CMK (cell line): ENCODE measurements at regions not wholly inside any gene's neighbourhood (a gene's known extent, or its start where the extent isn't known, plus 50 kb on each side); places are given as distances from the start of the nearest gene placed in this dataset.

Experiments
- DNase-seq: peaks from one replicate; pipeline ENCODE4 v3.0.0-alpha.2; 2010; ENCODE audit warnings: low read depth

DNA sequence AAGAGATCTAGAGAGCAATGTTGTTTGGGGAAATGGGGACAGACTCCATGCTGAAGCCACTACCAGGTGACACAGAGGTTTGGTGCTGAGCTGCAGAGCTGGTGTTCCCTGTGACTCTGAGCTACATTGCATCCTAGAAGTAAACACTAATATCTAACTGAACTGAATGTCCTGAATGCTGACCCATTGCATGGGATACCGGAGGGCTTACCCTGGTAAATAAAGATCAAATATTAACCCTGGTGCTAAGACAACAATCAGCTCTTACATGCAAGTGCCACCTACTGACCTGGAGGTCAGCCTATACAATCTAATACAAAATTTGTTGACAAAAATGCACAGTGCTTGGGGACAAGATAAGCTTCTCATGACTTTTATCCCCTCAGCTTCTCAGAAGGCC lies 851.3 kb upstream of the KCND2 start:
- no peak for DNase-seq

DNA sequence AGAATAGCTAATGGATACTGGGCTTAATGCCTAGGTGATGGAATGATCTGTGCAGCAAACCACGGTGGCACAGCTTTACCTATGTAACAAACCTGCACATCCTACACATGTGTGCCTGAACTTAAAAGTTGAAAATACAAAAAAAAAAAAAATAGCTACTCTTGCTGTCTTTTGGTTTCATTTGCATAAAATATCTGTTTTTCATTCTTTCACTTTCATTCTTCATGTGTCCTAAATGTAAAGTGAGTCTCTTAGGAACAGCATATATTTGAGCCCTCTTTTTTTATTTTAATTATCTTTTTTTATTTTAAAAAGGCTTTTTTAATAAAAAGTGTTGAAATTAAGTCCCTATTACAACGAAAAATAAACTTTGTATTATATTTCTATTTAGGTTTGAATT lies 836.1 kb upstream of the KCND2 start:
- no peak for DNase-seq

DNA sequence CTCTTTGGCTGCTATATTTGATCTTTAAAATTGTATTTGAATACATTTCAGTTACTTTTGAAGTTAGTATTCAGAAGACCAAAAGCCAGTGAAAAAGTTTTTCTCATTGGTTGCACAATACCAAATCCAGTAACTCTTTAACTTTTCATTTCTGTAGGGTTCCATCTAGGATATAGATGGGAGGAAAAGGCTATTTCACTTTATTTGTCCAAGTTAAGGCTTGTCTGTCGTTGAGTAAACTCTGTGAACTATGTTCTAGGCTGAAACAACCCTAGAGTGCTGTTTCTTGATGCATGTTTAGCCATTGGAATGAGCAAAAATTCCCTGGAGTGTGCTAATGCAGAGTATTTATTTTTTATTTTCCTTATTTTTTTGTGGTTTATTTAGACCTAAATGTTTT lies 834.7 kb upstream of the KCND2 start:
- no peak for DNase-seq

DNA sequence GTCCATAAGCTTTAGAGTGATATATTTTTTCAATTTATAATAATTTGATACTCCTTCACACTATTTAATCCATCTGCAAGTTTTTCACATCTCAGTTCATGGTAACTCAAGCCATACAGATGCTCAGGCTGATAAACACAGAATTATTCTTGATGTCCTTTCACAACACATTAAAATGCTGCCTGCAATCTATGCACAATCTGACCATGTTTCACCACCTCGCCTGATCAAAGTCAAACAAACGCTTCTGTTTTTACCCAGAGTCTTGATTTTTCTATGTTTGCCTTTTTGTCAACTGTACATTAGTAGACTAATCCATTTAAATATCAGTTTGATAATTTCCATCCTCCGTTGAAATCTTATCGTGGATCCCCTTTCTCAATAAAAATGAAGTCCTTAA lies 833.8 kb upstream of the KCND2 start:
- DNase-seq, result no peak

DNA sequence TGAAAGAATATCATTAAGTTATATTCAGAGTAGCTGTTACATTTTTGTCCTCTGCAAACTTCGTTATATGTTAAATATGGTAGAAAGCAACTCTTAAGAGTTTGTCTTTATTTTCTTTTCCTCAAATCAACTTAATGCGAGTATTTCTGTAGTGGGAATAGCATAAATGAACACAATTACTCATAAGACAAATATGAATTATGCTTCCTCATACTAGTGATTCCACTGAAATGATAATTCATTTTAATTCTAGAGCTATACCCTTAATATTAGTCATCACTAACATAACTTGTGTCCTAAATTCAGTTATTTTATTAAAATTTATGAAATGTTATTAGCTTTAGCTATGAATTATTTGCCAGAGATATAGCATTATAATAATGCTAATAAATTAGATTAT lies 820.6 kb upstream of the KCND2 start:
- DNase-seq, result no peak

DNA sequence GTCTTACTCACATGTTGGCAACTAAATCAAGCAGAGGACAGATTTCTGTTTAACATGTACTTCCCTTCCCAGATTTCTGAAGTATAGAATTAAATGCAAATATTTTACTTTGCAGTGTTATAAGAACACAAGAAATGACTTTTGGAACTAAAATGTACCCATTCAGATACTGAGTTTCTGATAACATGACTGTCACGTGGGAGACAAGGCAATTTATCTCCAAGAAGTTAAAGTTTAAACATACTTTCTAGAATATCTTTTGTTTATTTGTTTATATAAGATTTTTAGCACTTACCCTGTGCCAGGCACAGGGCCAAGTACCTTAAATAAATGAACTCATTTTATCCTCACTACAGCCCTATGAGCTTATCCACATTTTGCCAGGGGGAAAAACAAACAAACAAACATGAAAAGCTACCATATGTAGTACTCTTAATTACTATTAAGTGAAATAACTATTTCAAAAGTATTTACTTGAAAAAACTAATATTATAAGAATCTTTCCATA lies 807.1 kb upstream of the KCND2 start:
- no peak for DNase-seq

DNA sequence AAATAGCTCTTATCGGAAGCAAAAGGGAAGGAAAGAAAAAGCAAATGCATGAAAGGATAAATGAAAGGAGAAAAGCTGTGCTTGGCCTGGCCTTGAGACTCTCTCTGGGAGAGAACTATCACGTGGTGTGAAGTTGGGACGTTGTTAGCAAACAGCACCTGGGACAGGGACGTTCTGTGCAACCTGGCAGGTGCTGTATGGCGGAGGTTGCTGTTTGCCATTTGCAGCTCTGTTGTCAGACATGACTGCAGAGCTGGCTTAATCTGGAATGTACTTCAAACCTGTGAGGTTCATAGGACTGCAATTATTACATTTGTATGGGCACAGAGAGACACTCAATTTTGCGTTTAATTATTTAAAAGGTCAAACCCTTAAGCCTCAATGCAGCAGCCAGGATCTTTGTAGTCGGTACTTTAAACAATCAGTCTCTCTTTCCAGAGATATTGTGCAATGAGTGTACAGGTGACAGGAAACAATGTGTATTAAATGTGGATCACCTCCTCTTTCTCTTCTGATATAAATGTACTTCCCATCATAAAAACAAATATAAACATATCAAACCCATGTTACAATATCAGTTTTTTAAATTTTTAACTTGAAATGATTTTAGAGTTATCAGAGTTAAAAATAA lies 800.5 kb upstream of the KCND2 start:
- DNase-seq, result no peak

DNA sequence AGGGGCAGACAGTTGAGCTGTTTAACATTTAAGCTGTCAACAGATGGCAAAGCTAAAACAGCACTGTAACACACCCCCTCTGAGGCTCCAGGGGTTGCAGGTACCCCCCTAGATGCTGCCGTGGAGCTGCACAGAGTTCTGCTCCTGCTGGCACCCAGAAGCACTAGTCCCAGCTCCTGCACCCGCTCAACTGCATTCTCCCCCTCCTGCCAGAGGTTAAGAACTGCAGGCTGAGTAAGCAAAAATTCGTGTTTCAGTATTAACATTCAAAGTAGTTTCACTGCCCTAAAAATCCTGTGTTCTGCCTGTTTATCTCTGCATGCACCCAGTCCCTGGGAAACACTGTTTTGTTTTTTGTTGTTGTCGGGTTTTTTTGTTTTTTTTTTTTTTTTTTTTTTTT lies 790.8 kb upstream of the KCND2 start:
- peak; percentile 2 for DNase-seq

DNA sequence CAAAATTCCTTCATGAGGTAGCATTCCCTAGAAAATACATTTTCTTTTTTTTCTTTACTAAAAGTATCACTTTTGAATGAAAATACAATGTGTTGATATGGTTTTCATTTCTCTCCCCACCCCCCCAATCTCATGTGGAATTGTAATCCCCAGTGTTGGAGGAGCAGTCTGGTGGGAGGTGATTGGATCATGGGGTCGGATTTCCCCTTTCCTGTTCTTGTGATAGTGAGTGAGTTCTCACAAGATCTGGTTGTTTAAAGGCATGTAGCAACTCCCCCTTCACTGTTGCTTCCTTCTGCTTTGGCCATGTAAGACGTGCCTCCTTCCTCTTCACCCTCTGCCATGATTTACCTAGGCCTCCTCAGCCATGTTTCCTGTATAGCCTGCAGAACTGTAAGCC lies 790.3 kb upstream of the KCND2 start:
- DNase-seq, result peak; percentile 5

DNA sequence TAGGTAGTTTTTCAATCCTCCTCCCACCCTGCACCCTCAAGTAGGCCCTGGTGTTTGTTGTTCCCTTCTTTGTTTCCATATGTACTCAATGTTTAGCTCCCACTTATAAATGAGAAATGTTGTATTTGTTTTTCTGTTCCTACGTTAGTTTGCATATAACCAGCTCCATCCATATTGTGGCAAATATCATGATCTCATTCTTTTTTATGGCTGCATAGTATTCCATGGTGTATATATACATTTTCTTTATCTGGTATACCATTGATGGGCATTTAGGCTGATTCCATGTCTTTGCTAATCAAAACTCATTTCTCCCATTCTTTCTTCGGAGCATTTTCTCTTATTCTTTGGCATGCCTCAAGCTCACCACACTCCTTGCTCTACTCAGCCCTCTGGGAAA lies 789.6 kb upstream of the KCND2 start:
- no peak for DNase-seq

DNA sequence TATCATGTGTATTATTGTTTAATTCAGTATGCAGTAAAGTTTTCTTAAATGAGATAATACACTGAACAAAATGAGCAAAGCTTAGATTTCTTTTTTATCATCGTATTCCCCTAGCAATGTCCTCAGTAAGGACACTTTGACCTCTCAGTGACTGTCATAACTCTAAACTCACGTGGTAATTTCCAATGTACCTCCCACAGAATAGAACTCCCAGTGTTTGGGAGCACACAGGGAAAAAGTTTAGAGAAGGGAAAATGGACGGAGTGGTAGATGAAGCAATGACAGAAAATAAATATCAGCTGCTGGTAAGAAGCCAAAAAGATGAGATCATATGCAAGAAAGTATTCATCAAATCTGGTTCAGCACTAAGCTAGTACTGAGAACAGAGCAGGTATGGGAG lies 758.6 kb upstream of the KCND2 start:
- no peak for DNase-seq

DNA sequence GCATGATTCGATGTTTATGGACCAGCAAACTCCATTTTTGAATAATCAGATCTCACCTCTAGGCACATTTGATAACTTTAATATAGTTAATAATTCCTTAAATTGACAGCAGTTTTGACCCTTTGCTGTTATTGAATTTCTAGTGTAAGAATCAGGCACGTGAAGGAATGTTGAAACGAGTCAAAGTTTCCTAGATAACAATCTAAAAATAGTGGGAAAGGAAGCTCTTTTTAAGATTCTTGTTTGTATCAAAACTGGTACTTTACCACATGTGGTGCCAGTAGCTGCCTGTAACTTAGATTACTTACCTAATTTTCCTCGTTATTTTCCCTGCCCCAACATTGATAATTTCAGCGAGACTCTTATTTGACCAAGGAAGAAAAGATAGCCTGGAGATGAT lies 757.8 kb upstream of the KCND2 start:
- no peak for DNase-seq

DNA sequence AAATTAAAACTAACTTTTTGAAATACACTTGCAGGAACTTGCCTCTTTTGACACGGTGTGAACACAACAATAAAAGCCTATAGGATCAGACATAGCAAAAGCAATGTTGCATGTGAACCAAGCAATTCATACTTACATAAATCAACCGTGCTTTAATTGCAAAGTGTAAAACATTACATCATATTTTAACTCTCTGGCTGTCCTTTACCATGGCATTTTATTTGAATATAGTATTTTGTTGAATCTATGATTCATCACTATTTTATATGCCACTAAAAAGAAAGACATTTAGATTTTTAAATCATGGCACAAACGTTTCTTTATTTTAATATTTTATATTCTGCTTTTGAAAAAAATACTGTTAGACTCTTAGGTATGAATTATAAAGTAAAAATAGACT lies 757.0 kb upstream of the KCND2 start:
- DNase-seq, result no peak

DNA sequence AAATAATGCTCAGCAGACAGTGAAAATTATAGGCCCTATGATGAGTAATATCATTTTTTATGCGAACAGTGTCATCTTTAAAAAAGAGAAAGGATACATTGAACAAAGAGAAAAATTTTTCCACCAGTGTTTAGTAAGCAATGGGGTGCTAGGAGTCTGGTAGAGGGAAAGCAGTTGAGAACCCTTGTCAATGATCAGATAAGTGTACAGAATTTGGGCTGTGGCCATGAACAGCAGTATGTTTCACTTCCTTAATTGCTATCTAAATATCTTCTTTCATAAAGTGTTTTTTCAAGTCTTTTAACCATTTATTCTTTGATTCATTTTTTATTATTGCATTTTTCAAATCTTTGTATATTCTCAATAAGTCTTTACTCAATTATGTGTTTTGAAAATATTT lies 750.7 kb upstream of the KCND2 start:
- no peak for DNase-seq

DNA sequence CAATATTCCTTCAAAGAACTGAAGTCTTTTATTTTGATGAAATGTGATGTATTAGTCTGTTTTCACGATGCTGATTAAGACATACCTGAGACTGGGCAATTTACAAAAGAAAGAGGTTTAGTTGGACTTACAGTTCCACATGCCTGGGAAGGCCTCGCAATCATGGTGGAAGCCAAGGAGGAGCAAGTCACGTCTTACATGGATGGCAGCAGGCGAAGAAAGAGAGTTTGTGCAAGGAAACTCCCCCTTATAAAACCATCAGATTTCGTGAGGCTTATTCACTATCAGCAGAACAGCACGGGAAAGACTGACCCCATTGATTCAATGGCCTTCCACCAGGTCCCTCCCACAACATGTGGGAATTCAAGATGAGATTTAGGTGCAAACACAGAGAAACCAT lies 750.3 kb upstream of the KCND2 start:
- DNase-seq, result no peak

DNA sequence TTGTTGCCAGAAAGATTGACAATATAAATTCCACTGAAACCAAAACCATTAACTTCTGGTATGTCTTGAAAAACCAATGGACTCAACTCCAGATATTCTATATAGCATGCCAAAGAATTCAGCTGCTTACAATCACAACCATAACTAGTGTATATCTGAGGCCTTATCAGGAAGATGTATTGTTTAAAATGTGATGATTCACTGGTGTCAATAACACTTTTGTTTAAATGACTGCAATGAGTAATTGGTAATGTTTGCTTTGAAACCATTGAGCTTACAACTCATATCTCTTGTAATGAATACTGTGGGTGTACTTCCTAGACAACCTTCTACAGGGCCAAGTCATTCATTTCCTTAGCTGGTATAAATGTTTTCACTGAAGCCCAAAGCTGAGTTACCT lies 727.9 kb upstream of the KCND2 start:
- no peak for DNase-seq

DNA sequence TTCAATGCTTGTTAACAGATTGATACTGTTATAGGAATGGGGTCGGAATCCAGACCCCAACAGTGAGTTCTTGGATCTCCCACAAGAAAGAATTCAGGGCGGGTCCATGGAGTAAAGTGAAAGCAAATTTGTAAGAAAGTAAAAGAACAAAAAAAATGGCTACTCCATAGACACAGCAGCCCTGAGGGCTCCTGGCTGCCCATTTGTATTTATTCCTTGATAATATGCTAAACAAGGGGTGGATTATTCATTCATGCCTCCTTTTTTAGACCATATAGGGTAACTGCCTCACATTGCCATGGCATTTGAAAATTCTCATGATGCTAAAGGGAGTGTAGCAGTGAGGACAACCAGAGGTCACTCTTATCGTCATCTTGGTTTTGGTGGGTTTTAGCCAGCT lies 717.2 kb upstream of the KCND2 start:
- no peak for DNase-seq

DNA sequence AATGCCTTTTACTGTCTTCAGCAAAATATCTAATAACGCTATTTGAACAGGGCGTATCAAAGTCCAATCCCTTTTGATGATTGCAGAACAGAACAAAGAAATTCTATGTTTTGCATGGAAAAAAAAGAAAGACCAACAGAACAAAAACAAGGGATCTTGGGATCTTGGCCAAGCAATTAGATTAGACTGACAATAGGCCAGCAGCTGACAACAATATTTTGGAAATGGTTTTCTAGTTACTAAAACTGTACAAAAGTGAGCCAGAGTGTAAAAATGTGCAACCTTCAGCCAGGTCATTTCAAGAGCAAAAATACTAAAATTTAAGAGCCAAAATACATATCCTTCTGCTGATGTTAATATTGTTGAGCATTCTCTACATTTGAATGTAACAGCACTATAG lies 716.5 kb upstream of the KCND2 start:
- DNase-seq, result no peak

DNA sequence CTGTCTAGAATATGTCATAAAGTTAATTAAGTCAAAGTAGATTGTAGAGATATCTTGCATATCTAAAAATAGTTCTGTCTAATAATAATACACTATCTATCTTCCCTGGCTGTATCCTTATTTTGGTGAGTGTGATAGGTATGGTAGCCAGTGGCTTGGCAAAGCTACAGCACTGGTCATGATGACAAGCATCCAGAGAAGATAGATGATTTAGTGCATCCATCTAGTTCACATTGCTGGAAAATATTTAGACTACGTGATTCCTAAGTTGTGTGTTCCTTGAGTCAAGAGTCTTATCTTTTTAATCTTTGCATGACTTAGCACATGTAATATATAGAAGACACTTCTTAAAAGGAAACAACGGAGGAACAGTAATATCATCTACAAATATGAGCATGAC lies 711.2 kb upstream of the KCND2 start:
- DNase-seq, result no peak

DNA sequence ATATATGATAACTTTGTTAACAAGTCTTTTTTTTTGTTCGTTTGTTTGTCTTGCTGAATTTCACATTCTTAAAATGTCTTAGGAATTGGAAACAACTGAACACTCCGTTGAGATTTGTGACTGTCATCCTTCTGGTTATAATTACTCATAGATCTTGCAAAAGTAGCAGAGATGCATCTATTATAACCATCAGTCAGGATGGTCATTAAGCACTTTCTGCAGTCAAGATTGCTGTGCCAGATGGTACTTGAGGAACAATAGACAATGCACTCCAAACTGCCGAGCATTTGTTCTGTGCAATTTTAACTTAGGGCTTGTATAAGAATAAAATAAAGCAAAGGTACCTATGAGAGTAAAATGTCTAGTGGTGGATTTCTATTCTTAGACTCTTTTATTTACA lies 710.1 kb upstream of the KCND2 start:
- DNase-seq, result no peak

DNA sequence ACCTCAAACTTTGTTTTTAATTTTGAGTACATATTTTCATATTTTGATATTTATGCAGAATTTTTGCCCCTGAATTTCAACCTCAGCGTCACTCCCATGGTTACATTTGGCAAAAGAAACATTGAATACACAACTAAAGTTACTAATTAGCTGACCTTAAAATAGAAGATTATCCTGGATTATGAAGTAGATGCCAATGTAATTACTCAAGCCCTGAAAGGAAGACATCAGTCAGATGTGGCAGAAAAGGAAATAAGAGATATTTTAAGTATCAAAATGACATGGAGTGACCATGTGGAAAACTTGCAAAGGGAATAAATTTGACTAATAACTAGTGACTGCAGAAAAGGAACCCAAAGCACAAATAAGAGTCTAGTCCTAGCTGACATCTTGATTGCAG lies 701.3 kb upstream of the KCND2 start:
- no peak for DNase-seq

DNA sequence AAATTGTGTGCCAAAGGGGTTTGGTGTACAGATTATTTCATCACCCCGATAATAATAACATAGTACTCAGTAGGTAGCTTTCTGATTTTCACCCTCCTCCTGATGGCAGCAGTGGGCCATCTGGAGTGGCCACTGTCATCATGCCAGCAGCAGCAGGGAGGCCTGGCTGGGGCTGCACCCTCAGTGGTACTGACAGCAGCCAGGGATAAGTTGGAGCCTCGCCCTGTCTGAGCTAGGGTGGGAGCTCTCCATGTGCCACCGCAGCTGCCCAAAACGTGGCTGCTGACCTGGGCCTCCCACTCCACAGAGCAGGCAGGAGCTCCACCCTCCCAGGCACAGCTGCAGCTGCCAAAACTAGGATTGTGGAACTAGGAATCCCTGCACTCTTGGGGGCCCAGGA lies 700.8 kb upstream of the KCND2 start:
- no peak for DNase-seq

DNA sequence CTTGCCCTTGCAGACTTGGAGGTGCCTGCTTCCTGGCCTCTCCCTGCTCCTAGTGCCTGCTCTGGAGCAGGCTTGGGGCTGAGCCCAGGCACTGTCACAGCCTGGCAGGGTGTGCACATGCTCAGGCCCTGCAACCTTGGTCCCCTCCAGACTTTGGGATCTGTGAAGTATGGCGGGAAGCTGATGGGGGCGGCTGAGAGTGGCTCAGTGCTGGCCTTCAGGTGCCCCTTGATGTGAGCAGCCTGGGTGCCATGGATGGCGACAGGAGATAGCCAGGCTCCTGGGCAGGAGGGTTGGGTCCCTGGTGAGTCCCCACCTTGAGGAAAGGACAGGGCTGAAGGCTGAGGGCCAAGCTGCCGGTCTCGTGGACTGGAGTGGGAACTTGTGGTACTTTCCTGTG lies 700.4 kb upstream of the KCND2 start:
- DNase-seq, result no peak

DNA sequence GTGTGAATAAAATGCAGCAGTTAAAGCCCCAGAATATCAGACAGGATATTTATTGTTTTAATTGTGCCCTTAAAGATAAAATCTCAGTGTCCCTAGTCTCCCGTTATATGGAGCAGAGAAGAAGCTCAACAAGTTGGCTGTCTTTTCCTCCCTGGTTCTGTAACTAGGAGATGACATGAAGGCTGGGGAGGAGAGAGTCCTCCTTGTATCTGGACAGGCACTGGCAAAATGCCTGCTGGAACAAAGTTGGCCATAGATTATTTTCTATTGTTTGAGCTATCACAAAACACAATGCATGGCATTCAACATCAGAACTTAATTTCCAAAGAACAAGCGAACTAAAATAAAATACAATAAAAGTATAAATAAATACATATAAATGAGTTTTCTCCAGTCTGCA lies 694.9 kb upstream of the KCND2 start:
- no peak for DNase-seq

DNA sequence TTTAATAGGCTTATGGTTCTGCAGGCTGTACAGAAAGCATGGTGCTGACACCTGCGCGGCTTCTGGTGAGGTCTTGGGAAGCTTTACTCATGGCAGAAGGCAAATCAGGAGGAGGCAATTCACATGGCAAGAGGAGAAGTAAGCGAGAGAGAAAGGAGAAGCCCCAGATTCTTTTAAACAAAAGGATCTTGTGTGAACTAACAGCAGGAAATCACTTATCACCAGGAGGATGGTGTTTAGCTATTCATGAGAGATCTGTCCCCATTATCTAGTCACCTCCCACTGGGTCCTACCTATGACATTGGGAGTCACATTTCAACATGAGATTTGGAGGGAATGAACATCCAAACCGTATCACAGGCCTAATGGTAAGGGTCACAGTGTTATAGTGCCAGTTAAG lies 678.0 kb upstream of the KCND2 start:
- no peak for DNase-seq
